Psoas muscle (tissue), 7 donors: ENCODE measurements at regions not wholly inside any gene's neighbourhood (a gene's known extent, or its start where the extent isn't known, plus 50 kb on each side); places are given as distances from the start of the nearest gene placed in this dataset.

ENCODE experiments used
- ATAC-seq, 4 donors: fragments of 200-7000 bp; cut with Tn5 transposase; one replicate each; pipeline ENCODE4 v1.9.1; 2020; ENCODE audit warnings: moderate library complexity in 3 of 4, mild to moderate bottlenecking in 2 of 4
- DNase-seq, 2 donors: peaks; one replicate each; pipeline ENCODE4 v3.0.0-alpha.2; 2020
- H3K27ac ChIP-seq: fragments of 200-600 bp; one replicate; pipeline ENCODE4 v1.8.0; 2022
- H3K27me3 ChIP-seq, 3 donors: fragments of 200-600 bp in 1 of 3; one replicate each; pipeline versions ENCODE4 v1.6.1 to v1.8.0; 2013 to 2022; ENCODE audit warnings: low read length in 2 of 3, mild to moderate bottlenecking in 2 of 3, moderate library complexity in 1 of 3; ENCODE audit not compliant: insufficient read depth in 3 of 3
- H3K36me3 ChIP-seq, 2 donors: fragments of 200-600 bp in 1 of 2; one replicate each; pipeline versions ENCODE4 v1.6.1 to v1.8.0; 2013 to 2022; ENCODE audit warnings: low read depth in 1 of 2, mild to moderate bottlenecking in 1 of 2, moderate library complexity in 1 of 2; ENCODE audit not compliant: insufficient read depth in 1 of 2
- H3K4me1 ChIP-seq: fragments of 200-600 bp; one replicate; pipeline ENCODE4 v1.8.0; 2022
- H3K4me3 ChIP-seq: fragments of 200-600 bp; one replicate; pipeline ENCODE4 v1.8.0; 2022; ENCODE audit warnings: mild to moderate bottlenecking
- H3K9me3 ChIP-seq: fragments of 200-600 bp; one replicate; pipeline ENCODE4 v1.8.0; 2022
- CTCF ChIP-seq: fragments of 200-600 bp; IDR thresholded peaks from one replicate; pipeline ENCODE4 v1.8.0; 2022; ENCODE audit warnings: antibody characterized with exemption
- WGBS, 3 donors: extraction: QIAGEN DNeasy Blood & Tissue Kit; methylation state at CpG; one replicate each; pipeline versions ENCODE4 v1.1.6 to v1.1.7; 2013; 5-methylcytosine and 5-hydroxymethylcytosine counted together
- intact Hi-C, 2 donors: fragments of 100-400 bp; cut with DNase I; formaldehyde crosslinking; loops; one replicate each; pipeline versions ENCODE4 v1.11.0 to v1.14.2; 2022
- donor health status: healthy with polysubstance abuse.
- donor health status: DM: no; HTN: no; CAD: no; lungs with moderate emphysema.
- donor health status: Bipolar disorder and iron deficiency.
- donor health status: healthy.
- donor health status: DM: yes; HTN: yes; CAD: no.
- donor health status: DM: no; HTN: no; CAD: no.
- donor health status: DM: yes; HTN: yes; CAD: no.

GRCh38 chr12:97923546-97923945 is 460.9 kb downstream of the RMST start:
- Histone ChIP-seq H3K9me3 (no peaks in the 10 kb centered on the region), H3K27ac (no peak overlapping the region), H3K4me1 (no peaks in the 10 kb centered on the region), H3K4me3 (no peak overlapping the region), H3K27me3 (no peaks in the 10 kb centered on the region), H3K36me3 (no peaks in the 10 kb centered on the region)
- intact Hi-C loops: no loop called here
- WGBS, 3 donors: 77 to 87% (median 82%) methylated on average over 2 of the region's 2 CpGs
- DNase-seq (no peak), ATAC-seq (no peak)
- no peak for TF ChIP-seq CTCF

- Histone ChIP-seq H3K4me1 (no peaks in the 10 kb centered on the region), H3K4me3 (no peak overlapping the region), H3K27ac (no peak overlapping the region), H3K27me3 (no peaks in the 10 kb centered on the region), H3K9me3 (no peaks in the 10 kb centered on the region), H3K36me3 (no peaks in the 10 kb centered on the region)
- ATAC-seq: no peak
- 77 to 80% (median 79%) methylated on average over 4 of the region's 4 CpGs for WGBS, 3 donors
- DNase-seq: no peak
- intact Hi-C loops: no loop called here
- TF ChIP-seq CTCF: no peak
These were observed 461.5 kb downstream of the RMST start for GRCh38 chr12:97924122-97924521.

- intact Hi-C loops: no loop called here
- H3K27ac ChIP-seq: no peak overlapping the region
- DNase-seq: no peak
- no peaks in the 10 kb centered on the region for H3K4me1 ChIP-seq
- no peaks in the 10 kb centered on the region for H3K27me3 ChIP-seq
- ATAC-seq: no peak
- H3K9me3 ChIP-seq: no peaks in the 10 kb centered on the region
- 73 to 80% (median 73%) methylated on average over 6 of the region's 6 CpGs for WGBS, 3 donors
- TF ChIP-seq CTCF: no peak
- H3K36me3 ChIP-seq: no peaks in the 10 kb centered on the region
- H3K4me3 ChIP-seq: no peak overlapping the region
These were observed 465.4 kb downstream of the RMST start for GRCh38 chr12:97927977-97928376.

- Histone ChIP-seq H3K27me3 (no peaks in the 10 kb centered on the region), H3K4me3 (no peak overlapping the region), H3K27ac (no peak overlapping the region), H3K4me1 (no peaks in the 10 kb centered on the region), H3K36me3 (no peaks in the 10 kb centered on the region), H3K9me3 (no peaks in the 10 kb centered on the region)
- no peak for ATAC-seq
- no peak for TF ChIP-seq CTCF
- 56 to 60% (median 56%) methylated on average over 5 of the region's 5 CpGs for WGBS, 3 donors
- no peak for DNase-seq
- intact Hi-C loops: no loop called here
These were observed 473.6 kb downstream of the RMST start for GRCh38 chr12:97936165-97936564.

- Histone ChIP-seq H3K4me1 (no peaks in the 10 kb centered on the region), H3K36me3 (no peaks in the 10 kb centered on the region), H3K27me3 (no peaks in the 10 kb centered on the region), H3K4me3 (no peak overlapping the region), H3K27ac (no peak overlapping the region), H3K9me3 (no peaks in the 10 kb centered on the region)
- TF ChIP-seq CTCF: no peak
- ATAC-seq (no peak), DNase-seq (no peak)
- intact Hi-C loops: no loop called here
These were observed 475.4 kb downstream of the RMST start for GRCh38 chr12:97938031-97938430.
